MM.1S (cell line): ENCODE measurements at regions not wholly inside any gene's neighbourhood (a gene's known extent, or its start where the extent isn't known, plus 50 kb on each side); places are given as distances from the start of the nearest gene placed in this dataset.

Source experiments
- CTCF ChIP-seq: fragments of 300-600 bp; sonication (generic); IDR thresholded peaks from 2 replicates; pipeline ENCODE4 v1.5.1; 2016; ENCODE audit warnings: antibody characterized with exemption, low read length, mixed read lengths
- EZH2phosphoT487 ChIP-seq: fragments of 300-600 bp; sonication (generic); IDR thresholded peaks from 2 replicates; pipeline ENCODE4 v1.6.1; 2018; ENCODE audit warnings: antibody characterized with exemption, low read length

- TF ChIP-seq CTCF (peak; percentile 67), EZH2phosphoT487 (no peak)
Measured at GRCh38 chr10:111756217-111757061, 427.1 kb downstream of the GPAM start.
